ENCODE measurements at regions not wholly inside any gene's neighbourhood (a gene's known extent, or its start where the extent isn't known, plus 50 kb on each side); places are given as distances from the start of the nearest gene placed in this dataset.
"Not testable (repeated sequence)": the region's sequence is repeated elsewhere in the genome, so short reads cannot be mapped to it uniquely, and the experiment has no call there.

GRCh38 chr10:11691319-11691755 lies 50.8 kb upstream of the ECHDC3 start:
- TF ChIP-seq CTCF (IDR thresholded peaks at IDR 0.05; ENCODE audit: insufficient read depth, low read depth, low read length) = no peak
- H3K4me3 ChIP-seq (ENCODE audit: low read depth, low read length) = no peak overlapping the region
- no peak for DNase-seq (ENCODE audit: low read depth)

- H3K4me3 ChIP-seq (ENCODE audit: low read depth, low read length) = no peak overlapping the region
- peak; percentile 18 for DNase-seq (ENCODE audit: low read depth)
- TF ChIP-seq CTCF (IDR thresholded peaks at IDR 0.05; ENCODE audit: insufficient read depth, low read depth, low read length) = no peak
These were observed 52.0 kb upstream of the ECHDC3 start for GRCh38 chr10:11689945-11690736.

GRCh38 chr10:11688448-11688795 lies 53.8 kb upstream of the ECHDC3 start:
- DNase-seq (ENCODE audit: low read depth); H3K4me3 ChIP-seq (ENCODE audit: low read depth, low read length): not testable (repeated sequence)

GRCh38 chr10:11687779-11688447 lies 54.3 kb upstream of the ECHDC3 start:
- no peak for TF ChIP-seq CTCF (IDR thresholded peaks at IDR 0.05; ENCODE audit: insufficient read depth, low read depth, low read length)
- DNase-seq (ENCODE audit: low read depth) = no peak
- no peak overlapping the region for H3K4me3 ChIP-seq (ENCODE audit: low read depth, low read length)

- no peak for DNase-seq (ENCODE audit: low read depth)
- H3K4me3 ChIP-seq (ENCODE audit: low read depth, low read length) = no peak overlapping the region
- no peak for TF ChIP-seq CTCF (IDR thresholded peaks at IDR 0.05; ENCODE audit: insufficient read depth, low read depth, low read length)
These were observed 54.8 kb upstream of the ECHDC3 start for GRCh38 chr10:11687357-11687771.

- DNase-seq (ENCODE audit: low read depth) = peak; percentile 60
- no peak for TF ChIP-seq CTCF (IDR thresholded peaks at IDR 0.05; ENCODE audit: insufficient read depth, low read depth, low read length)
- peak overlapping the region; percentile 12 for H3K4me3 ChIP-seq (ENCODE audit: low read depth, low read length)
These were observed 56.4 kb upstream of the ECHDC3 start for GRCh38 chr10:11685787-11686218.
